ENCODE measurements at regions not wholly inside any gene's neighbourhood (a gene's known extent, or its start where the extent isn't known, plus 50 kb on each side); places are given as distances from the start of the nearest gene placed in this dataset.

GRCh38 chr6:156707818-156708217 is 69.4 kb upstream of the ARID1B start:
- H3K27me3 ChIP-seq (ENCODE audit: control insufficient read depth in 1 of 2, insufficient read depth in 2 of 2, low read length in 2 of 2), result no peaks in the 10 kb centered on the region
- no peaks in the 10 kb centered on the region for H3K36me3 ChIP-seq (ENCODE audit: control insufficient read depth in 1 of 2, insufficient read depth in 2 of 2, low read length in 2 of 2)
- H3K4me3 ChIP-seq (ENCODE audit: low read depth in 1 of 2, low read length in 2 of 2), result no peak overlapping the region
- H3K27ac ChIP-seq (ENCODE audit: low read depth, low read length), result no peak overlapping the region
- no peaks in the 10 kb centered on the region for H3K4me1 ChIP-seq (ENCODE audit: control insufficient read depth in 1 of 2, insufficient read depth in 2 of 2, low read length in 2 of 2)
- no peak overlapping the region for H3K9ac ChIP-seq (ENCODE audit: low read depth in 1 of 2, low read length in 2 of 2)
- no peaks in the 10 kb centered on the region for H3K9me3 ChIP-seq (ENCODE audit: control insufficient read depth in 1 of 2, low read length in 2 of 2)

- Histone ChIP-seq H3K9ac (ENCODE audit: low read depth in 1 of 2, low read length in 2 of 2) (no peak overlapping the region), H3K27me3 (ENCODE audit: control insufficient read depth in 1 of 2, insufficient read depth in 2 of 2, low read length in 2 of 2) (no peaks in the 10 kb centered on the region), H3K4me3 (ENCODE audit: low read depth in 1 of 2, low read length in 2 of 2) (no peak overlapping the region), H3K9me3 (ENCODE audit: control insufficient read depth in 1 of 2, low read length in 2 of 2) (no peaks in the 10 kb centered on the region), H3K27ac (ENCODE audit: low read depth, low read length) (no peak overlapping the region), H3K4me1 (ENCODE audit: control insufficient read depth in 1 of 2, insufficient read depth in 2 of 2, low read length in 2 of 2) (no peaks in the 10 kb centered on the region), H3K36me3 (ENCODE audit: control insufficient read depth in 1 of 2, insufficient read depth in 2 of 2, low read length in 2 of 2) (no peaks in the 10 kb centered on the region)
Observed at GRCh38 chr6:156703719-156704118, 73.5 kb upstream of the ARID1B start.

- H3K27me3 ChIP-seq (ENCODE audit: control insufficient read depth in 1 of 2, insufficient read depth in 2 of 2, low read length in 2 of 2), result no peaks in the 10 kb centered on the region
- H3K9ac ChIP-seq (ENCODE audit: low read depth in 1 of 2, low read length in 2 of 2), result no peak overlapping the region
- peaks cover 0 to 3% of the 10 kb centered on the region in 2 donors for H3K4me1 ChIP-seq (ENCODE audit: control insufficient read depth in 1 of 2, insufficient read depth in 2 of 2, low read length in 2 of 2)
- H3K4me3 ChIP-seq (ENCODE audit: low read depth in 1 of 2, low read length in 2 of 2), result no peak overlapping the region
- H3K36me3 ChIP-seq (ENCODE audit: control insufficient read depth in 1 of 2, insufficient read depth in 2 of 2, low read length in 2 of 2), result no peaks in the 10 kb centered on the region
- H3K9me3 ChIP-seq (ENCODE audit: control insufficient read depth in 1 of 2, low read length in 2 of 2), result no peaks in the 10 kb centered on the region
- H3K27ac ChIP-seq (ENCODE audit: low read depth, low read length), result no peak overlapping the region
Observed at GRCh38 chr6:156701966-156702365, 75.2 kb upstream of the ARID1B start.

GRCh38 chr6:156700440-156701057 is 76.6 kb upstream of the ARID1B start:
- Histone ChIP-seq H3K9me3 (ENCODE audit: control insufficient read depth in 1 of 2, low read length in 2 of 2) (no peaks in the 10 kb centered on the region), H3K27ac (ENCODE audit: low read depth, low read length) (no peak overlapping the region), H3K9ac (ENCODE audit: low read depth in 1 of 2, low read length in 2 of 2) (no peak overlapping the region), H3K4me1 (ENCODE audit: control insufficient read depth in 1 of 2, insufficient read depth in 2 of 2, low read length in 2 of 2) (peaks cover 0 to 3% of the 10 kb centered on the region in 2 donors), H3K36me3 (ENCODE audit: control insufficient read depth in 1 of 2, insufficient read depth in 2 of 2, low read length in 2 of 2) (no peaks in the 10 kb centered on the region), H3K27me3 (ENCODE audit: control insufficient read depth in 1 of 2, insufficient read depth in 2 of 2, low read length in 2 of 2) (no peaks in the 10 kb centered on the region), H3K4me3 (ENCODE audit: low read depth in 1 of 2, low read length in 2 of 2) (no peak overlapping the region)

GRCh38 chr6:156699935-156700334 is 77.2 kb upstream of the ARID1B start:
- Histone ChIP-seq H3K27ac (ENCODE audit: low read depth, low read length) (no peak overlapping the region), H3K4me1 (ENCODE audit: control insufficient read depth in 1 of 2, insufficient read depth in 2 of 2, low read length in 2 of 2) (peaks cover 0 to 3% of the 10 kb centered on the region in 2 donors)

GRCh38 chr6:156699017-156699421 is 78.2 kb upstream of the ARID1B start:
- Histone ChIP-seq H3K9ac (ENCODE audit: low read depth in 1 of 2, low read length in 2 of 2) (no peak overlapping the region), H3K36me3 (ENCODE audit: control insufficient read depth in 1 of 2, insufficient read depth in 2 of 2, low read length in 2 of 2) (no peaks in the 10 kb centered on the region), H3K9me3 (ENCODE audit: control insufficient read depth in 1 of 2, low read length in 2 of 2) (no peaks in the 10 kb centered on the region), H3K27me3 (ENCODE audit: control insufficient read depth in 1 of 2, insufficient read depth in 2 of 2, low read length in 2 of 2) (no peaks in the 10 kb centered on the region), H3K27ac (ENCODE audit: low read depth, low read length) (no peak overlapping the region), H3K4me1 (ENCODE audit: control insufficient read depth in 1 of 2, insufficient read depth in 2 of 2, low read length in 2 of 2) (peaks cover 0 to 3% of the 10 kb centered on the region in 2 donors), H3K4me3 (ENCODE audit: low read depth in 1 of 2, low read length in 2 of 2) (no peak overlapping the region)

More at GRCh38 chr6:156699935-156700334, 77.2 kb upstream of the ARID1B start:
- Histone ChIP-seq H3K36me3 (ENCODE audit: control insufficient read depth in 1 of 2, insufficient read depth in 2 of 2, low read length in 2 of 2) (no peaks in the 10 kb centered on the region), H3K27me3 (ENCODE audit: control insufficient read depth in 1 of 2, insufficient read depth in 2 of 2, low read length in 2 of 2) (no peaks in the 10 kb centered on the region), H3K4me3 (ENCODE audit: low read depth in 1 of 2, low read length in 2 of 2) (no peak overlapping the region), H3K9ac (ENCODE audit: low read depth in 1 of 2, low read length in 2 of 2) (no peak overlapping the region), H3K9me3 (ENCODE audit: control insufficient read depth in 1 of 2, low read length in 2 of 2) (no peaks in the 10 kb centered on the region)

- peaks cover 0 to 3% of the 10 kb centered on the region in 2 donors for H3K4me1 ChIP-seq (ENCODE audit: control insufficient read depth in 1 of 2, insufficient read depth in 2 of 2, low read length in 2 of 2)
- H3K9me3 ChIP-seq (ENCODE audit: control insufficient read depth in 1 of 2, low read length in 2 of 2), result no peaks in the 10 kb centered on the region
- no peaks in the 10 kb centered on the region for H3K36me3 ChIP-seq (ENCODE audit: control insufficient read depth in 1 of 2, insufficient read depth in 2 of 2, low read length in 2 of 2)
- H3K27ac ChIP-seq (ENCODE audit: low read depth, low read length), result no peak overlapping the region
- no peak overlapping the region for H3K4me3 ChIP-seq (ENCODE audit: low read depth in 1 of 2, low read length in 2 of 2)
- H3K27me3 ChIP-seq (ENCODE audit: control insufficient read depth in 1 of 2, insufficient read depth in 2 of 2, low read length in 2 of 2), result no peaks in the 10 kb centered on the region
- H3K9ac ChIP-seq (ENCODE audit: low read depth in 1 of 2, low read length in 2 of 2), result no peak overlapping the region
Observed at GRCh38 chr6:156698239-156699016, 78.8 kb upstream of the ARID1B start.

- no peak overlapping the region for H3K9ac ChIP-seq (ENCODE audit: low read depth in 1 of 2, low read length in 2 of 2)
- peaks cover 0 to 3% of the 10 kb centered on the region in 2 donors for H3K4me1 ChIP-seq (ENCODE audit: control insufficient read depth in 1 of 2, insufficient read depth in 2 of 2, low read length in 2 of 2)
- no peak overlapping the region for H3K27ac ChIP-seq (ENCODE audit: low read depth, low read length)
- H3K9me3 ChIP-seq (ENCODE audit: control insufficient read depth in 1 of 2, low read length in 2 of 2), result no peaks in the 10 kb centered on the region
- H3K27me3 ChIP-seq (ENCODE audit: control insufficient read depth in 1 of 2, insufficient read depth in 2 of 2, low read length in 2 of 2), result no peaks in the 10 kb centered on the region
- H3K36me3 ChIP-seq (ENCODE audit: control insufficient read depth in 1 of 2, insufficient read depth in 2 of 2, low read length in 2 of 2), result no peaks in the 10 kb centered on the region
- H3K4me3 ChIP-seq (ENCODE audit: low read depth in 1 of 2, low read length in 2 of 2), result no peak overlapping the region
Observed at GRCh38 chr6:156697225-156697830, 79.8 kb upstream of the ARID1B start.

- H3K4me1 ChIP-seq (ENCODE audit: control insufficient read depth in 1 of 2, insufficient read depth in 2 of 2, low read length in 2 of 2), result peaks cover 0 to 3% of the 10 kb centered on the region in 2 donors
- no peaks in the 10 kb centered on the region for H3K9me3 ChIP-seq (ENCODE audit: control insufficient read depth in 1 of 2, low read length in 2 of 2)
- no peaks in the 10 kb centered on the region for H3K36me3 ChIP-seq (ENCODE audit: control insufficient read depth in 1 of 2, insufficient read depth in 2 of 2, low read length in 2 of 2)
- H3K9ac ChIP-seq (ENCODE audit: low read depth in 1 of 2, low read length in 2 of 2), result no peak overlapping the region
- H3K27ac ChIP-seq (ENCODE audit: low read depth, low read length), result no peak overlapping the region
- no peak overlapping the region for H3K4me3 ChIP-seq (ENCODE audit: low read depth in 1 of 2, low read length in 2 of 2)
- H3K27me3 ChIP-seq (ENCODE audit: control insufficient read depth in 1 of 2, insufficient read depth in 2 of 2, low read length in 2 of 2), result no peaks in the 10 kb centered on the region
Observed at GRCh38 chr6:156695742-156696141, 81.4 kb upstream of the ARID1B start.

- Histone ChIP-seq H3K9me3 (ENCODE audit: control insufficient read depth in 1 of 2, low read length in 2 of 2) (no peaks in the 10 kb centered on the region), H3K36me3 (ENCODE audit: control insufficient read depth in 1 of 2, insufficient read depth in 2 of 2, low read length in 2 of 2) (no peaks in the 10 kb centered on the region), H3K27ac (ENCODE audit: low read depth, low read length) (no peak overlapping the region), H3K27me3 (ENCODE audit: control insufficient read depth in 1 of 2, insufficient read depth in 2 of 2, low read length in 2 of 2) (no peaks in the 10 kb centered on the region), H3K4me1 (ENCODE audit: control insufficient read depth in 1 of 2, insufficient read depth in 2 of 2, low read length in 2 of 2) (peaks cover 0 to 3% of the 10 kb centered on the region in 2 donors), H3K4me3 (ENCODE audit: low read depth in 1 of 2, low read length in 2 of 2) (no peak overlapping the region), H3K9ac (ENCODE audit: low read depth in 1 of 2, low read length in 2 of 2) (no peak overlapping the region)
Observed at GRCh38 chr6:156694679-156695078, 82.5 kb upstream of the ARID1B start.

Measured in duodenal mucosa (tissue), 2 donors.